GM18502 (cell line): ENCODE measurements at regions not wholly inside any gene's neighbourhood (a gene's known extent, or its start where the extent isn't known, plus 50 kb on each side); places are given as distances from the start of the nearest gene placed in this dataset.

Experiments used
- ATAC-seq: cut with Tn5 transposase; IDR thresholded peaks from one replicate; pipeline ENCODE4 v1.9.1; 2021; ENCODE audit warnings: mild to moderate bottlenecking; ENCODE audit not compliant: unreplicated experiment, poor library complexity

DNA sequence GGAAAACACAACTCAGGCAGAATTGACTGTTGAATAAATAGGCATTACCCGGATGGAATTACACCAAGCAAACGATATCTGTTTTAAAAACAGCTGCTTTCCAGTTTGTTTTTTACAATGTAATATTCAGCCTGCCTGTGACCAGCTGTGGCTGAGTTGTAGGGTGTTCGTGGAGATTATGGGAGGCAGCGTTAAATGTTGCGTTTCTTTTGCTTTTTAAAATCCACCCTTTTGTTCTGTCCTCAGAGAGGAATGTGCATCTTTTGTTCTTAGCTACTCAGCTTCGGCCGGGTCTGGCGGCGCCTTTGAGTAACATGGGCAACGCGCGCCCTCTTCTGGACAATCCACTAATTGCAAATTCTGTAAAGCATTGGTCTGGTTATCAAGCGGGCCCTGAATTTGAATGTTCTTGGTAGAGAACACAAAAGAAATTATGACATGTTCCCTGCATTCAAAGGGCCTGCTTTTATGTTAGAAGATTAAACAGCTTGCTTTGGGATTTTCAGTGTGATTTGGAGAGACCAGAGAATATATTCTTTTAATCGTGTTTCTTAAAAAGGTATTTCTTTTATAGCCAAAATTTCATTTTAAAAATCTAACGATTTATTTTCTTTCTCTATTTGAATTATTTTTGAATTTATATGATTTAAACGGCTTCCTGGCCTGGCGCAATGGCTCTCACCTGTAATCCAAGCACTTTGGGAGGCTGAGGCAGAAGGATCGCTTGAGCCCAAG lies 76.3 kb upstream of the TRIM2 start:
- peak; percentile 80 for ATAC-seq

DNA sequence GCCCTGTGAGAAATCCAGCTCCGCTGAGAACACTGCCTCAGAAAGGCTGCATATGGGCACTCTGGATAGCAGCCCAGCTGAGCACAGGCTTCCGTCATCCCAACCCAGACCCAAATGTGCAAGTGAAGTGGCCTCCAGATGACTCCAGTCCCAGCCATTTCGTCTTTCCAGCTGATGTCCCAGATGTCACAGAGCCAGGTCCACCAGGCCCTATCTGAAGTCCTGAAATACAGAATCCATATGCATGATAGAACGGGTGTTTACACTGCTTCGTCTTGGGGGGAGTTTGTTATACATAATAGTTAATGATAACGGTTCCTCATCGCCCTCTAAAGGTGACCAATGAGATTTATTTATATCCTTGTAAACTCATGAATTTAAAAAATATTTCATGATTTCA lies 72.6 kb upstream of the TRIM2 start:
- no peak for ATAC-seq

DNA sequence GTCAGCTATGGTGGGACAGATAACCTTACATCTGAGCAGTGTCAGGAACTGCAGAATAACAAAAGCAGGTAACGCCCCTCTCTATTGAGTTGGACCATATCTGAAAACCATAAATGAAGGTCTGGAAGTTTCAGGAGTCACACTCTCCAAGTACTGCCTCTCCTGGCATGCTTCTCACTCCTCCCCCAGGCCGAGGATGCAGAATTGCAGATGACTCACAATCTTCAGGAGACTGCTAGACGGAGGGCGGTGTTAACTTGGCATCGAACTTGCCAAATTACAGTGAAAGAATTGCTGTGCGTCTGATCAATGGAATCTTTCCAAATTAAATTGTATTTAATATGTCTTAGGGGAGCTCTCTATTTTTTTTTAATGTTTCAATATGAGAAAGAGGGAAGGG lies 67.1 kb upstream of the TRIM2 start:
- ATAC-seq, result no peak

DNA sequence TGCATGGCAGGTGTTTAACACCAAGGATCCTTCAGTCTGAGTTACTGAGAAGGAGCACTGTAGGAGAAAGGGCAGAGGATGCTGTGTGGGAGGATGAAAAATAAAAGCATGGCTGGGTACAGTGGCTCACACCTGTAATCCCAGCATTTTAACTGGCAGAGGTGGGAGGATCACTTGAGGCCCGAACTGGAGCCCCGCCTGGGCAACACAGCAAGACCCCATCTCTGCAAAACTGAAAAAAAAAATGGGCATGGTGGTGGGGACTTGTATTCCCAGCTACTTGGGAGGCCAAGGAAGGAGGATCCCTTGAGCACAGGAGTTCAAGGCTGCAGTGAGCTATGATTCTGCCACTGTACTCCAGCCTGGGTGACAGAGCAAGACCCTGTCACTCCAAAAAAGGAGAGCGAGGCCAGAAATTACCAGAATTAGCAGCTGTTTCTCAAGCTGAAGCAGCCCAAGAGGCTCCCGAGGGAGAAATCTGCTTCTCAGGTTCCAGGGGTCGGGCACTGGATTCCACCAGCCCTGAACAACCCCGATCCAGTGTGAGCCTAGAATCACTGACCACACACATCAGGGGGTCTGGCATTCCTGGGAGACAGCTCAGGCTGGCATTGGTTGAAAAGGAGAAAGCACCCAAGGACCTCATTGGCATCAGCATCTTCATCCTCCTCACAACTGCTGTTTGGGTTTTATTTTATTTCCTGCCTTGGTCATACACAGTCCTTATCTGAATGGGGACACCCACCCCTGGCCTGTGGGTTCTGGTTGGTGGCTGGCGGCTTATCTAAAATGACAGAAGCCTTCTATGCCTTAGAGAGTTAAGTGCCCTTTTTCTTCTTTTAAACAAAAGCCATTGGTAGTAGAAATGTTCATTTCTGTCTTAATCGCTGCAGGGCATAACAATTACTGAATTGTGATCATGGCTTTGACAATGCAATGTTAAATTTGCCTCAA lies 66.3 kb upstream of the TRIM2 start:
- no peak for ATAC-seq

GRCh38 chr4:153138736-153139135 lies 65.5 kb upstream of the TRIM2 start:
- no peak for ATAC-seq

DNA sequence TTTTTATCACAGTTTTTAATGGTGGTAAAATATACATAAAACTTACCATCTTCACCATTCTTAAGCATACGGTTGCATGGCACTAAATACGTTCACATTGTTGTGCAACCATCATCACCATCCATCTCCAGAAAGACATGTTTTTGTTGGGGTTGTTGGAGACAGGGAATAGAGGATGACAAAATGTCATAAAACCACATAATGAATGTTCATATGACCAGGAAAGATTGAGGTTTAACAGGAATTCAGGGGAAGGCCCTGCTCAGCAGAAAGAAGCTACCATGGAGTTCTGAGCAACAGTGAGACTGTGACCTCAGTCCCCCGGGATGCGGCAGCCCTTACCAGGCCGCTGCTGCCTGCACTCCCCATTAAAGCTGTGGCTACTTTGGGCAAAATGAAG lies 63.9 kb upstream of the TRIM2 start:
- ATAC-seq, result no peak

- no peak for ATAC-seq
Observed at GRCh38 chr4:153141238-153141637, 63.0 kb upstream of the TRIM2 start.

- ATAC-seq, result no peak
Observed at GRCh38 chr4:153142700-153143438, 61.4 kb upstream of the TRIM2 start.

DNA sequence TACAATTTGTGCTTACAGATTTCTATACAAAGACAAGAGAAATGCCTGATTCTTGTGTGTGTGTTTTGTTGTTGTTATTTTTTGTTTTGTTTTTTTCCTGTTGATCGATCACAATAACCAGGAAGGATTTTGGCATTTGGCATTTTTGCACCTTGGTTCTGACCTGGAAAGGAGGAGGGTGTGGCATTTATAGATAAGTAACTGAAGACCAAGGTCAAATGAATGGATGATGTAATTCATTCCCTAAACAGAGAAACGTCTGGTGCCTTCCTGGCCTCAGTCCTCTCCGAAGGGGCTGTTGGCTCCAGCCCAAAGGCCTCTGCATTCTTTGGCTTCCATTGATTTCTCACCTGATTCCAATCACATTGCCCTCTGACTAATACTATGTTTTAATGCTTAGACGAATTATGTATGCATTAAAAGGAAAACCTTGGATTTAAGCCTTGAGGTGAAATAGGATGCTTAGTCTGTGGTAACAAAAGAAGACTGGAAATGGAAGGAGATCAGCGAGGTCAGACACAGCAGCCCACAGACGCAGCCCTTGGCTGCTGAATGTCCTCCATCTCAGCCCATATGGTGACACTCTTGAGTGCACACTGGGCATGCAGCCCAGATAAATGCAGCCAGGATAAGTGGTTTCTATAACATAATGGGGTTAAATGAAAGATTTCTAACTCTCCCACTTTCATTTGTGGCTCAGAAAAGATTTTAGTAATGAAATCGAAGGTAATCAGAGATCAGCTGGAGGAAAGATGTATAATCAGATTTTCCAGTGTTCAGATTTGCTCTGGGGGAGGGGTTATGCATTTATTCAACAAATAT lies 60.5 kb upstream of the TRIM2 start:
- no peak for ATAC-seq

- ATAC-seq, result no peak
Observed at GRCh38 chr4:153146031-153146430, 58.2 kb upstream of the TRIM2 start.

GRCh38 chr4:153146961-153147360 lies 57.3 kb upstream of the TRIM2 start:
- no peak for ATAC-seq

DNA sequence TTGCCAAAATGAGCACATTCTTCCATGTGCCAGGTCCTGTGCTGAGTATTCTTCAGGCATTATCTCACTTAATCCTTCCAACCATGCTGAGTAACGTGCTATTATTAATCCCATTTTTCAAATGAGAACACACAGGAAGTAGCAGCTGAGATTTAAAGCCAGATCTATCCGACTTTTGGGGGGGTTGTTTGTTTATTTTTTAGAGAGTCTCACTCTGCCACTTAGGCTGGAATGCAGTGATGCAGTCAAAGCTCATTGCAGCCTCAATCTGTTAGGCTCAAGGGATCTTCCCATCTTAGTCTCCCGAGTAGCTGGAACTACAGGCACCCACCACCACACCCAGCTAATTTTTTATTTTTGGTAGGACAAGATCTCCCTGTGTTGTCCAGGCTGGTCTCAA lies 55.5 kb upstream of the TRIM2 start:
- ATAC-seq, result no peak

DNA sequence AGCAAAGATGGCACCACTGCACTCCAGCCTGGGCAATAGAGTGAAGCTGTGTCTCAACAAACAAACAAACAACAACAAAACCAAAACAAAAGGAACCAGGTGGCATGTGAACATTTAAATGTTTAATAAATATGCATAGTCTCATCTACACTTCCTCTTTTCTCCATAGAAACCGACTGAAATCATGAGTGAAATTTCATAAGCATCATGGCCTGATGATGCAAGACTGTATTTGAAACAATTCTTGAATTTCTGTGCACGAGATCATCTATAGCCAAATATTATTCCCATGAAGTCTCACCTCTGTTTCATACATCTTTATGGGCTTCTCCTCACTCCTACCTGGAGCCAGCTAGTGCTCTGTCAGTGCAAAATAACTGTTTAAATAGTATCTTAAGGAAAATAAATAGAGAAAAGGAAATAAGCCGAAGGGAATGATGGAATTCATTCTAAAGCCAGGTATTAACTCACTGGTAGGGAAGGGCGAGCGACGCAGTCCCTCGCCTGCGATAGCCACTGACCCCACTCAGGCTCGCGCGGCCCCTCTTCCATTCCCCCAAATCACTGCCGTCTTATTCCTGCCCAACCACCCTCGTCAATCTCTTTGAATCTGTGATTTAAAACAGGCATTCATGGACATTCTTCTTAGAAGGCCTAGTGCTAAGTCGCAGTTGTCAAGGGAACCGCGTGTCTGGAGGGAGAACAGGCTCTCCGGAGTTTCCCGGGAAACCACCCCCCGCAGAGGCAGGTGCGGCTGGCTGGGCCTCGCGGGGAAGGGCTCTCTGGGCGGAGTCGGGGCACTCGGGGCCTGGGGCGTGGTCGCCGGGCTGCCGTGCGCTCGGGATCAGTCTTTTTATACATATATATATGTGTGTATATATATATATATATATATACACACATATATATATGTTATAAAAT lies 52.4 kb upstream of the TRIM2 start:
- ATAC-seq, result peak; percentile 35

DNA sequence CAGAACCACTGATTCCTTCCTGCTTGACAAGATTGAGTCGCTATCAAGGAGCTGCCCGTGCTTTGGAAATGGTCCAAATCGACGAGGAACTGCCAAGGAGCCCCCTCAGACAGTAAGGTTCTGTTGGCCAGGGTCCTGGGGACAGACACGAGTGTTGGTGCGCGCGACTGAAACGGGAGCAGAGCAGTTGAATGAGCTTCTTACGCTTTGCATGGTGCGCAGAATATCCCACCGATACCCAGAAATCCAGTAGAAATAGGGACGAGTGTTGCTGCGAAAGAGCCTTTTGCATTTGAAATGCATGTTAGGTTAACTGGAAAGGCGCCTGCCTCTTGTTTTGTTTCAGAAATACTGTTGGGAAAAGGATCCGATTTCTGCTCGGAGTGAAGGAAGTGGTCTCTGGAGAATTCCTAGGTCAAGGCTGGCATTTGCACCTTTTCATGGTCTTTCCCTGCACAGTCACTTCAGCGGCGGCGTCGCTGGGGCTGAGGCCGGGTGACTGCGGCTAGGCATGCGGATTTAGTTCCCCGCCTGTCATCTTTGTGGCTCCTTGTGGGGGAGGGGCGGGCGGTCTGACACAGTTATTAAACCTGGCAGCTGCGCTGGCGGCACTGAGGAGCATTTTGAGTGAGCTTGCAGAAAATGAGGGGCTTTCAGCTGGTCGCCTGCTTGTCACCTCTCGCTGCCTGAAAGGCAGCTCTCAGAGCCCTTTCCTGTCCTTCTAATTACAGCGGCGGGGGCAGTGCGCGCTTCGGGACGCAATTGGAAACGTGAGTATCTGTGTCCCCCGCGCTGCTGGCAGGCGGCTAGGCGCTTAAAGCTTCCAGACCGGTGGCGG lies 51.5 kb upstream of the TRIM2 start:
- peak; percentile 4 for ATAC-seq

- peak; percentile 62 for ATAC-seq
Observed at GRCh38 chr4:153153339-153153871, 50.8 kb upstream of the TRIM2 start.

DNA sequence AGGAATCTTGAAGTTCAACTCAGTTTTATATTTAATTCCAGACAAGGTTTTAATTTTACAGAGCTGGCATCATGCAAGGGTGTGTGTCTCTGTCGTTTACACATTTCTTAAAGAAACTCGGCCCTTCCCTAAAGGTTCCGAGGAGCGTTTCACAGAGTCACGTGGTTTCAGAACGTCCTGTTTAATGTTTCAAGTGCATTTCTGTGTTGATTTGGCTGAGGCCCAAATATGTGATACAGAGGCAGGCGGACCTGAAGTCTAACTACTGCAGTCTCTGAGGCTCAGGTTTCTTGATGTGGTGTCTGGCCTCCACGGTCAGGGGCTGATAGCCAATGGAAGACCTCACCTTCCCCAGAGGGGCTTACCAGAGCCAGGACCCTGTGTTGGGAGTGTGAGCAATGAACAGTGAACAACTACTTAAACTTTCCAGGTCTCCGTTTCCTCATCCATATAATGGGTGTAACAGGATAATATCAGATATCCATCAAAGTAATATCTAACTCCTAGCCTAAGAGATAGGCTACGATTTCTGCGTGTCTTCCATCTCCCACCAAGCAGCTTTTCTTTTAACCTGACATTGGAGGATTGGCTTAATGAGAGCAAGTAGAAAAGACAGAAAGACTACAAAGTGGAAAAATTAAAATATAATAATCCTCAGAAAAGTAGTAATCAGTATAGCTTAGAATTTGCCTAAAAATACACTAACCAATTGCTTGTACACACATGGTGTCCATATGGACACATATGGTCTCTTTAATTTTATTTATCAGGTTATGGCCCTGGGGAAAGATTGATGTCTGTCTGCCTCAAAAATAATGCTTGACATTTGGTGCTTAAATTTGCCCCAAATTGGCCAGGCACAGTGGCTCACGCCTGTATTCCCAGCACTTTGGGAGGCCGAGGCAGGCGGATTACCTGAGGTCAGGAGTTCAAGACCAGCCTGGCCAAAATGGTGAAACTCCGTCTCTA lies 50.0 kb upstream of the TRIM2 start:
- ATAC-seq, result no peak
